GM10248 (cell line): ENCODE measurements at regions not wholly inside any gene's neighbourhood (a gene's known extent, or its start where the extent isn't known, plus 50 kb on each side); places are given as distances from the start of the nearest gene placed in this dataset.
A peak's percentile ranks its signal among the peaks of the same experiment; 100 is the strongest.

Source experiments
- CTCF ChIA-PET: fragments of 300-600 bp; sonication (Branson Sonifier 250); formaldehyde crosslinking; extraction: SDS; loops from one replicate; lab custom pipeline; 2021; ENCODE audit warnings: antibody characterized with exemption; lab: Yijun Ruan, JAX
- POLR2A ChIA-PET: fragments of 350-650 bp; sonication (Branson Sonifier 250); formaldehyde crosslinking; extraction: SDS; loops from one replicate; lab custom pipeline; 2020; ENCODE audit warnings: antibody characterized with exemption; lab: Yijun Ruan, JAX
- DNase-seq: peaks from one replicate; pipeline ENCODE4 v3.0.0; 2012; ENCODE audit errors: extremely low spot score
- TF ChIP-seq, protein P1 (sequence below): IDR thresholded peaks from 2 replicates; pipeline ENCODE4 v1.5.1; 2012; ENCODE audit warnings: mild to moderate bottlenecking, low read depth; ENCODE audit errors: extremely low read depth, missing control alignments, control extremely low read depth

DNA sequence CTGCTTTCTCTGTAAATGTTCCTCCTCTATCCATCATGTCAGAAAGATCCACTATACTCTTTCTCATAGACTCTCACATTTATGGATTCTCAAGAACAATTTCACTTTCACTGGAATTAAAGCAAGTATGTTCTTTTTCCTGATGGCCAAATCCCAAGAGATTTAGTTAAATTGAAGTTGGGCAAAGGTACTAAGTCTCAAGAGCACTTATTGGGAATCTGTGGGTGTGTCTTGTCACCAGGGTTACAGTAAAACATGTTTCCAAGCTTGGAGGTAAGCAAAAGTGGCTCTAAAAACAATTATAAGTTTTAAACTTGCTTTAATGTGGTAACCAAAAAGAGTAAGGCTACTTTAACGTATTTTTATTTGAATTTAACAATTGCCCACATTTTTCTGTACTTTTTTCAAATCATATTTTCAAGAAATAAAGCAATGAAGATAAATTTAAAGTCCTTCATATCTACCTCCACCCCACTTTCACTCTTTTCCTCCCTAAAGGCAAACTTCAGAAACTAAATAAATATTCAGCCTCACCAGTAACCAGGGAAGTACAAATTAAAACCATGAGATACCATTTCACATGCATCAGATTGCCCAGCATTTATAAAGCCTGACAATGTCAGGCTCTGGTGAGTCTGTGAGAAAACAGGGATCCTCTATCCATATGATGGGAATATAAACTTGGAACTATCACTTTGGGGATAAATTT, 387.4 kb downstream of the CETN3 start:
- TF ChIP-seq, protein P1, sequence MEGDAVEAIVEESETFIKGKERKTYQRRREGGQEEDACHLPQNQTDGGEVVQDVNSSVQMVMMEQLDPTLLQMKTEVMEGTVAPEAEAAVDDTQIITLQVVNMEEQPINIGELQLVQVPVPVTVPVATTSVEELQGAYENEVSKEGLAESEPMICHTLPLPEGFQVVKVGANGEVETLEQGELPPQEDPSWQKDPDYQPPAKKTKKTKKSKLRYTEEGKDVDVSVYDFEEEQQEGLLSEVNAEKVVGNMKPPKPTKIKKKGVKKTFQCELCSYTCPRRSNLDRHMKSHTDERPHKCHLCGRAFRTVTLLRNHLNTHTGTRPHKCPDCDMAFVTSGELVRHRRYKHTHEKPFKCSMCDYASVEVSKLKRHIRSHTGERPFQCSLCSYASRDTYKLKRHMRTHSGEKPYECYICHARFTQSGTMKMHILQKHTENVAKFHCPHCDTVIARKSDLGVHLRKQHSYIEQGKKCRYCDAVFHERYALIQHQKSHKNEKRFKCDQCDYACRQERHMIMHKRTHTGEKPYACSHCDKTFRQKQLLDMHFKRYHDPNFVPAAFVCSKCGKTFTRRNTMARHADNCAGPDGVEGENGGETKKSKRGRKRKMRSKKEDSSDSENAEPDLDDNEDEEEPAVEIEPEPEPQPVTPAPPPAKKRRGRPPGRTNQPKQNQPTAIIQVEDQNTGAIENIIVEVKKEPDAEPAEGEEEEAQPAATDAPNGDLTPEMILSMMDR: no peak
- POLR2A ChIA-PET: no interaction called here
- DNase-seq: no peak
- CTCF ChIA-PET: no interaction called here

DNA sequence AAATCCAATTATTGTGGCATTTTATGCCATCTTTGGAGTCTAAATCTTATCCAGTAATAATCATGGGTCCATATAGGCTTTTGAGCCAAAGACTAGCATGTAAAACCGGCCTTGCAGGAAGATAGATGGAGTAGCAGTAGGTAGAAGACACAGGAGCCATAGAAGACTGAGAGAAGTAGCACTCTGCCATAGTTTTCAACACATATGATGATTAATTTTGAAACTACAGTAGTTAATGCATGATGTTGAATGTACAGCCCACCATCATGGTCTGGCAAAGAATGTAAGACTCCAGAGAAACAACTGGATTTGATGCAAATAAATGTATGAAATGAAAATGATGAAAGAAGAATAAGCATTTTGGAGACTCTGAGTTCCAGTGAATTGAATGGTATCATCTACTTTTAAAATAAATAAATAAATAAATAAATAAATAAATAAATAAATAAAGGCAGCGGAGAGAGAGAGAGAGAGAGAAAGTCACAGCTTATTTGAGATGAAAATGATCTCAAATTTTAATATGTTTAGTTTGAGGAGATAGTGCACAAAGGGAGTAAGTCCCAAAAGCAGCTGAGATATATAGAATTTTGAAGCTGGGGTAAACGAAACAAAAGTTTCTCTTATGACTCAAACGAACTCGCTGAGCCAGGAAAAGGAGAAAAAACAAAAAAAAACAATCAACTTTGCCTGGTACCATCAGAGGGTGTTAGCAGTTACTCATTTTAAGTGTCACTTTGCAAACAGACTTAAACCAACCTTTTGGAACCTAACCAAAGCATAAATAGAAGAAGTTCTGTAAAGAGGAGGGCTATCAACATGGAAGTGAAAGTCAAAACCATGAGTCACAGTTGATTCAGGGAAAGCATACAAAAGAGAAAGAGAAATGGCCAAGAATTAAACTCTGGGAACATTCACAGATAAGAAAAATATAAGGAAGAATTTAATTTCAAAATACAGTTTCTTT, 388.7 kb downstream of the CETN3 start:
- ChIA-PET CTCF (no interaction called here), POLR2A (interaction anchor here (0.5 kb wide), 1 partner anchor 388 kb away, joined by 3 read pairs; no protein-coding TSS in a partner anchor)
- TF ChIP-seq, protein P1: no peak
- DNase-seq: peak; percentile 29

DNA sequence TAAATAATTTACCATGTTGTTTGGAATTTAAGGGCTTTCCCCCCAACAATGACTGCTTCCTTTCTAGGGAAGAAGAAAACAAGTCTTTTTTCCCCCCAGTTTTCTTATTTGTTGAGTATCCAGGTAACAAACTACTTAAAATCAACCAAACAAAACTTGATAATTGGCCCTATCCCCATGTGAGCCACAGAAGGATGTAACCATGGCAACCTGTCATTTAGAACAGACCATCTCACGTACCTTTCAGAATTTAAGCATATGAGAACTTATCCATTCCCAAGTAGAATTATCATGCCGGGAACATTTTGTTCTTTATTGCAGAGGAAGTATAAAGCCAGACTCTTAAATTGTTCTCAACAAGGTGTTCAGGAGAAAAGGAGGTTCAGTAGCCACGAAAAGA, 392.3 kb downstream of the CETN3 start:
- DNase-seq: no peak
- ChIA-PET CTCF (no interaction called here), POLR2A (interaction anchor here (0.7 kb wide), 1 partner anchor 366 kb away, joined by 8 read pairs; no protein-coding TSS in a partner anchor)
- TF ChIP-seq, protein P1: no peak

DNA sequence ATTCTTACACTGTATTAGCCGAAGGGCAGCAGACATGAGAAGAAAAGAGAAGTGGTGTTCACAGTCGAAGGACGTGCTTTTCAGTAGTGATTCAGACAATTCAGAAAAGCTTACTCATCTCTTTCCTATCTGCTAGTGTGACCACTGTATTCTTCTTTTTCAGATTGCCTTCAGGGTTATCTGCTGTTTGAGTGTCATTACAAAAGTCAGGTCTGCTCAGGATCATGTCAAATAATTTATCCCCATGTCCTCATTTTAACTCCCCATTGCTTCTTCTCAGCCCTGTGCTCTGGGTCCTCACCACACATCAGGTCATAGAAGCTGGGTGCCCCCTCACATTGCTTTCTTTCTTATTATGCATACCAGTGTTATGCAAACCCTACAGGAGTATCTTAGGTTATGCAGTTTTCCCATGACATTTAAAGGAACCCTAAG, 394.0 kb downstream of the CETN3 start:
- CTCF ChIA-PET: interaction anchor here (1.1 to 1.8 kb wide), 4 partner anchors 12 to 27 kb away, joined by 3 to 6 read pairs (median 4); no protein-coding TSS in a partner anchor
- DNase-seq: peak; percentile 14
- POLR2A ChIA-PET: interaction anchor here (0.5 kb wide), 1 partner anchor 1126 kb away, joined by 4 read pairs; no protein-coding TSS in a partner anchor
- TF ChIP-seq, protein P1: no peak

DNA sequence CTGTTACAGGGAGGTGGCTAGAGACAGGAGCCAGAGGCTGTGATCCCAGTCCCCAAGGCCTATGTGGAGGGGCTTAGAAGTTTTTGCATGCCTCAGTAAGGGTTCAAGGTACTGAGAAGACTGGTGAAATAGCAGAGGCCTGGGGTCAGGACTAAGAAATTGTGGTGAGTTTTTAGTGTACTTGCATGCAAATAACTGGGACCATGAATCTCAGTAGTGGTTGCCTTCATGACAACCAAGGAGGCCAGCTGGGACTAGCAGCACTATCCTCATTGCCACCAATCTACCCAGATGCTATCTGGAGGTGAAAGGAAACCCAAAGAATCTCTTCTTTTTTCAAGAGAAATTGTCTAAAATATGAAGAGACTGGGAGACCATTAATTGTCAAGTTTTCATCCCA, 395.1 kb downstream of the CETN3 start:
- DNase-seq: peak; percentile 10
- ChIA-PET CTCF (interaction anchor here (1.2 to 1.7 kb wide), 3 partner anchors 14 to 251 kb away, joined by 3 to 5 read pairs (median 4); no protein-coding TSS in a partner anchor), POLR2A (no interaction called here)
- TF ChIP-seq, protein P1: no peak

DNA sequence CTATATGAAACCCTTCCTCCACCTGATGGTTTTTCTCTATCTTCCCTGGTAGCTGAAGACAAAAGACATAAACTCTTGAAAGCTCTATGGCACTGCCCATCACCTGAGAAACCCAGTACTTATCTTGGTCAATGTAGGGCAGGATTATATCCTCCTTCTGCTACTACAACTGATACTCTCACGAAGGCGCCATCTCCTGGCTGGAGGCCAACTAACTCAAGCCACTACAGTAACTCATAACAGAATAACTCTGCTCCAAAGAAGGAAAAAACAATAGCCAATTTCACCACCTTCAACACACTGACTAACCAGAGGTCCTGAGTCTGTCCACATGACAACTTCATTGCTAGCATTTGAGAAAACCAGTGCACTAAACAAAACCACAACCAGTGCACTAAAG, 409.2 kb downstream of the CETN3 start:
- CTCF ChIA-PET: interaction anchor here (0.9 to 1.8 kb wide), 3 partner anchors 8 to 14 kb away, joined by 3 to 4 read pairs (median 4); no protein-coding TSS in a partner anchor
- POLR2A ChIA-PET: no interaction called here
- no peak for DNase-seq
- TF ChIP-seq, protein P1: no peak
